ENCODE measurements at regions not wholly inside any gene's neighbourhood (a gene's known extent, or its start where the extent isn't known, plus 50 kb on each side); places are given as distances from the start of the nearest gene placed in this dataset.

DNA sequence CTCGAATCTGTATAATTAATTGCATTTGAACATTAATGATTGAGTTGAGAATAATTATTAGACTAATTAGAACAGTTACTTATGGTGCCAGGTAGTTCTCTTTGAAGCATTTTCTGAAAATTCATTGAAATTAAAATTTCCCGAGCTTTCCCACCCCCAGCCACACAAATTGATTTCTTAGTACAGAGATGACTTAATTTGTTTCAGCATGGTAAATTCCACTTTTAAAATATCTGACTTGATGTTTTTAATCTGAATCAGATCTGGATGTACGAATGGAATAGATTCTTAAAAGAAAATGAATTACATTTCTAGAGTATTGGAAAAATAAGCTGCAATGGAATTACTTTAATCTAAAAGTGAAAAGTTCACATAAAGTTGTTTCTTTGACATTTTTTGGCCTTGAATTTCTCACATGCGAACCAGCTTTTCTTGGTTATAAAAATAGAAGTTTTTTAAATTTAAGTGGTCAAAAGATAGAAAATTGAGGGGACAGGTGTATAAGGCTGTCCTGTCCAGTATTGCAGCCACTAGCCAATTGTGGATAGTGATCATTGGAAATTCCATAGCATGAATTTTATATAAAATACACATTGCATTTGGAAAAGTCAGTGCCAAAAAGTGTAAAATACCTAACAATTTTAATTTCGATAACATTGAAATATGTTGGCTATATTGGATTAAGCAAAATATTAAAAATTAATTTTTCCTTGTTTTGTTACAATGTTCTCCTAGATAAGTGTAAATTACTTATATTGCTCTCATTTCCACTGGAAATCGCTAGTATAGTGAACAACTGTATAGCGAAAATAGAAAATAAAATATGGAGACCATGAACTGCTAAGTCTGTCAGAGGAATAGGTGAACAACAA, 102.9 kb downstream of the OR2B2 start:
- in situ Hi-C loops (cut with MboI; ENCODE audit: low sequenced_read_pairs), result loop anchor here (5.0 to 25.0 kb wide), 3 partner anchors 83 to 1497 kb away; a partner anchor contains a TSS
- dilution Hi-C loops (cut with HindIII; ENCODE audit: low sequenced_read_pairs, unreplicated experiment), result no loop called here
- Histone ChIP-seq H4K8ac (ENCODE audit: low read depth in 2 of 2, low read length in 2 of 2) (no peak overlapping the region), H4K91ac (ENCODE audit: insufficient read depth, low read depth, low read length) (no peak overlapping the region), H3K4me1 (ENCODE audit: control insufficient read depth, insufficient read depth, low read length) (peaks cover 2% of the 10 kb centered on the region), H3K9me3 (ENCODE audit: control insufficient read depth, insufficient read depth, low read length) (no peaks in the 10 kb centered on the region), H3K36me3 (ENCODE audit: control insufficient read depth, insufficient read depth, low read length) (no peaks in the 10 kb centered on the region), H3K56ac (ENCODE audit: extremely low read depth, insufficient read depth, low read length) (peak overlapping the region; percentile 75; the same call in 1 of the 2 replicates), H3K9me1 (ENCODE audit: insufficient read depth, low read length) (peaks cover 4% of the 10 kb centered on the region; the same call in 1 of the 2 replicates), H3K4ac (ENCODE audit: low read depth, low read length) (no peak overlapping the region; the same call in 1 of the 2 replicates), H2BK120ac (ENCODE audit: low read depth, low read length) (no peak overlapping the region), H3K14ac (replicated peaks; ENCODE audit: low read depth, low read length) (no peak overlapping the region), H3K9ac (ENCODE audit: low read depth, low read length) (peak overlapping the region; percentile 78; the same call in 1 of the 2 replicates), H3K4me2 (ENCODE audit: low read depth, low read length) (peak overlapping the region; percentile 97), H2AK9ac (replicated peaks; ENCODE audit: low read depth, low read length, poor library complexity) (no peak overlapping the region), H2BK15ac (ENCODE audit: low read depth, low read length) (no peak overlapping the region), H3K27ac (ENCODE audit: insufficient read depth, low read length) (peak overlapping the region; percentile 82; the same call in 1 of the 2 replicates), H3K79me1 (ENCODE audit: low read depth in 1 of 2, low read length in 2 of 2) (no peaks in the 10 kb centered on the region), H3K4me3 (ENCODE audit: insufficient read depth, low read depth, low read length) (no peak overlapping the region; the same call in 1 of the 2 replicates), H2BK5ac (ENCODE audit: low read depth, low read length, poor library complexity, severe bottlenecking) (peak overlapping the region; percentile 90), H3K18ac (ENCODE audit: low read depth, low read length) (no peak overlapping the region; the same call in 1 of the 2 replicates), H2AK5ac (ENCODE audit: low read depth, low read length) (no peak overlapping the region), H4K5ac (ENCODE audit: low read depth, low read length) (no peak overlapping the region), H3K27me3 (ENCODE audit: control insufficient read depth, insufficient read depth, low read length) (no peaks in the 10 kb centered on the region), H4K20me1 (ENCODE audit: insufficient read depth, low read length) (no peaks in the 10 kb centered on the region), H3K23ac (ENCODE audit: low read depth, low read length) (no peak overlapping the region), H2AFZ (replicated peaks; ENCODE audit: low read length, poor library complexity) (no peak overlapping the region), H2BK20ac (ENCODE audit: low read depth, low read length) (no peak overlapping the region)
- ATAC-seq (ENCODE audit: low read depth) (no peak), DNase-seq (no peak)
- POLR2A ChIA-PET (ENCODE audit: unreplicated experiment), result interaction anchor here (0.6 to 2.3 kb wide), 8 partner anchors 9 to 1776 kb away, joined by 3 to 14 read pairs (median 4); a partner anchor contains a TSS
- WGBS, 2 experiments (ENCODE audit: extremely low coverage in 2 of 2, insufficient read length in 1 of 2), result no CpG with 5 or more reads among the region's 7 CpGs
- intact Hi-C loops (cut with micrococcal nuclease), result loop anchor here (5.0 kb wide), 1 partner anchor 662 kb away; a partner anchor contains a TSS
- TF ChIP-seq, protein P1, sequence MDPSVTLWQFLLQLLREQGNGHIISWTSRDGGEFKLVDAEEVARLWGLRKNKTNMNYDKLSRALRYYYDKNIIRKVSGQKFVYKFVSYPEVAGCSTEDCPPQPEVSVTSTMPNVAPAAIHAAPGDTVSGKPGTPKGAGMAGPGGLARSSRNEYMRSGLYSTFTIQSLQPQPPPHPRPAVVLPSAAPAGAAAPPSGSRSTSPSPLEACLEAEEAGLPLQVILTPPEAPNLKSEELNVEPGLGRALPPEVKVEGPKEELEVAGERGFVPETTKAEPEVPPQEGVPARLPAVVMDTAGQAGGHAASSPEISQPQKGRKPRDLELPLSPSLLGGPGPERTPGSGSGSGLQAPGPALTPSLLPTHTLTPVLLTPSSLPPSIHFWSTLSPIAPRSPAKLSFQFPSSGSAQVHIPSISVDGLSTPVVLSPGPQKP (IDR thresholded peaks at IDR 0.05; ENCODE audit: borderline replicate concordance, low read depth, low read length), result no peak
- TF ChIP-seq CHD1 (IDR thresholded peaks at IDR 0.05; ENCODE audit: low read depth, low read length) (no peak), CEBPB (IDR thresholded peaks at IDR 0.05; ENCODE audit: low read depth, low read length) (no peak)
- CTCF ChIA-PET, result interaction anchor here (1.6 to 1.7 kb wide), 2 partner anchors 13 to 37 kb away, joined by 5 to 6 read pairs; no protein-coding TSS in a partner anchor
- no TSS peak for BruUV-seq (replicated peaks)

Data from IMR-90 (cell line).